Renal pelvis (tissue), 1 donor: ENCODE measurements at regions not wholly inside any gene's neighbourhood (a gene's known extent, or its start where the extent isn't known, plus 50 kb on each side); places are given as distances from the start of the nearest gene placed in this dataset.

Experiments
- DNase-seq: peaks from one replicate; pipeline ENCODE4 v3.0.0-alpha.2; 2013

DNA sequence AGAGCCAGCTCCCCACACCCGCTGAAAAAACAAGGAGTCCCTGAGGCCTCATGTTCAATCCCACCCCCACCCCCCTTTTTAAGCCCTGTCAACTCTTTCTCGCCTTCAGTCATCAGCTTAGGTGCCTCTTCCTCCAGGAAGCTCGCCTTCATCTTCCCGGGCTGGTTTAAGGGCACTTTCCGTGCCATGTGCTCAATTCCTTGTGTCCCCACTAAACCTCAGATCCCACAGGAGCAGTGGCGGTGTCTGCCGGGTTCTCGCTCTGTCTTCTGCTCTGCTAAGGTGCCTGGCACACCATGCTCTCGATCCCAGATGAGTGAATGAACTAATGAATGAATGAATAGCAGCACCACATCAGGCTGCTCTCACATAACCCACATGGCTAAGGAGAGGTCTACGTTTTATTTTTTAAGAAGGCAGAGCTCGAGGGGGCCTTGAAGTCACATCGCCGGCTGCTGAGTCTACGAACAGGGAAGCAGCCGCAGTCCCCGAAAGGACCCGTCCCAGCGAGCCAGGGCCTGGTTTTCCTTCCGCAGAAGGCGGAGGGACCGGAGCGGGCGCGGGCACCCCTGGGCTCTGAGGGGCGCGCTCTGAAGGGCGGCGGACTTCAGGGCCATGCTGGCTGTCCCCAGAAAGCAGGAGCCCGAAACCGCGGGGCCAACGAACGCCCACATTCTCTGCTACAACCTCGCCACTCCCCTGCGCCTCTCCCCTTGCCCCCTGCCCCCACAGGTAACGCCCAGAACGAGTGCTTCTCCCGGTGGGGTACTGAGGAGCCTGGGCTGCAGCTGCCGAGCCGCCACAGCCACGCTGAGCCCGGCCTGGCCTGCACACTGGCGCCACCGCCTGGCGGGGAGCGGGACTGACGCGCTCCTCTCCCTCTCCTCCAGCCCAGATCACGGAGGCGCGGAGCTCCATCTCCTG, 73.4 kb upstream of the KCNMA1 start:
- DNase-seq, result peak; percentile 38

DNA sequence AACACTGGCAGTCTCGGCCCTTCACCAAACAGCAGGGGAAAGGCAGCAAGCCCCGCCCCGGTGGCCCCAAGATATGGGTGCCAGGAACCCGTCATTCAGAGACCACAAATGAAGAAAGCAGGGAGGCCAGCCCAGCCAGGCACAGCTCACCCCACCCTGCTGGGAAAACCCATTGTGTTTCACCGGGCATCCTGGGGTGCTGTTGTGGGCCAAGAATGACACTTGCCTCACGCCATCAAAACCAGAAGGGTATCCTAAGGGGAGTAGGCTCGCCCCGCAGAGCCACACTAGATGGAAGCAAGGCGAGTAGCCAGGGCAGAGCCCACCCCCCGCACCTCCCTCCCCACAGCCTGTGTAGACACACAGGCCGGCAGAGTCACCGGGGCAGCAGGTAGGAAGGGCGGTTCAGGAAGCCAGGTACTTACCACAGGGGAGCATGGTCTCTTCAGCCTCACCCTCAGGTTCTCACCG, 72.5 kb upstream of the KCNMA1 start:
- no peak for DNase-seq

GRCh38 chr10:77707570-77707969, 70.0 kb upstream of the KCNMA1 start:
- DNase-seq, result no peak

DNA sequence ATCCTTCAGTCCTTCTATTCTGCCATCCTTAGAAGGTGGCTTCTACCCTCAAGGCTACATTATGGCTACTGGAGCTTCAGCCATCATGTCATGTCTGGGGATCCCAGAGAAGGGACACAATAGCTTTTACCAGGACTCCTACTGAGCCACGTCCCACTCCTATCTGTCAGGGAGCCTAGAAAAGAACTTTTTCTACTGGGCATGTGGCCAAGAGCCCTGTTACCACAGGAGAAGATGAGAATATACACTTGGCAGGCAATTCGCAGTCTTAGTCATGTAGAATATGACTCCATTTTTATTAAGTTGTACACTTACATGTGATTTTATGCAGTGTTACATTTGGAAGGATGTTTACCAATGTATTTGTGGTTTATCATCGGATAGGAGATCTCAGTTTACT, 64.6 kb upstream of the KCNMA1 start:
- DNase-seq, result no peak

DNA sequence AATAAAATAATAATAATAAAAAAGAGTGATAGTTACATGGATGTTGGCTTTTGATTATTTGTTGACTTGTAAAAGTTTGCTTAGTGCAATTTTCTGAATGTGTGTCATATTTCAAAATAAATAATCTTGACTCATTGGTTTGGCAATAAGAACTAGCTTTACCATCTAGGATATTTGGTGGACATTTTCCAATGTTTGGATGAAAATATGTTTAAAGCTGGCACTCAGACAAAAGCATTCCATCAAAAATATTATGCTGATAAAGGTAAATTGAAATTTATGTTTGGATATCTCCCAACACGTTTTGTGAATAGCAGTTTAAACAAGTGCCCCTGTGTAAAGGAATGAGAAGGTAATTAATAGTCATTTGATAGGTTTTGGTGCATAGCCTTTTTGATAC, 62.5 kb upstream of the KCNMA1 start:
- no peak for DNase-seq

DNA sequence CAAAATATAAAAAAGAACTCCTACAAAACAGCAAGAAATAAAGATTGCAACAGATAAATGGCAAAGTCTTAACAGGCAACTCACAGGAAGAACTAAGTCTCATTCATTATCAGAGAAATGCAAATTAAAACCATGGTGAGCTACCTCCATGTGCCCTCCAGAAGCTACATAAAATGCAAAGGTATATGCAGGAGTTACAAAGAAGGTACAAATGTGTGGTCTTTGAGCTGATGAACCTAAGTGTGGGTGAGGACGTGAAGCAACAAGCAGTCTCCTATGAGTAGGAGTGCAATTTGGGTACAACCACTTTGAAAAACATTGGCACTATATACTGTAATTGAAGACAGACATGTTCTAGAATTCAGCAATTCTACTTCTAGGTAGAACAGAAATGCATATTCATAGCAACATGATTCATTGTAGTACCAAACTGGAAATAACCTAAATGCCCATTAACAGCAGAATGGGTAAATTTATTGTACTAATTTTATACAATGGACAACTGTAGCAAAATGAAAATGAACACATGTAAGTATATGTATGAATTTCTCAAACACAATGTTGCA, 61.6 kb upstream of the KCNMA1 start:
- DNase-seq, result no peak

- DNase-seq, result no peak
These were observed 60.8 kb upstream of the KCNMA1 start for GRCh38 chr10:77698267-77698931.

GRCh38 chr10:77696584-77696983, 59.0 kb upstream of the KCNMA1 start:
- DNase-seq, result no peak

- no peak for DNase-seq
These were observed 57.6 kb upstream of the KCNMA1 start for GRCh38 chr10:77695186-77695585.

DNA sequence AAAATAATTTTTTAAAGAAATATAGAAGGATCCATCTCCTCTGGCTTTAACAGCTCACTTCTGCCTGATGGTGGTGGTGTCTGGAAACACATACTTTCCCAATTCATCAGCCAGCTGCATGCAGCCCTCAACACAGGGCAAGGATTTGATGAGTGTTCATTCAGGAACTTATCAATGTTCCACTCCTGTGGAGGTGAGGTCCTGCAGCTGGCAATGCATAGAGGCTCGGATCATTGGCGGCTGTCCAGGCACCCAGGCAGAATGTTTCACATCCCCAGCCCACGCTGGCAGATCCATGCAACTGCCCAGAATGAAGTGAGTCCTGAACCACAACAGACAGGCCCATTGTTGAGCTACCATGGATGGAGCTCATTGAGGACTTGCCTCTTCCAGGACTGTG, 55.2 kb upstream of the KCNMA1 start:
- DNase-seq, result no peak

- DNase-seq, result no peak
These were observed 51.7 kb upstream of the KCNMA1 start for GRCh38 chr10:77689339-77689738.

DNA sequence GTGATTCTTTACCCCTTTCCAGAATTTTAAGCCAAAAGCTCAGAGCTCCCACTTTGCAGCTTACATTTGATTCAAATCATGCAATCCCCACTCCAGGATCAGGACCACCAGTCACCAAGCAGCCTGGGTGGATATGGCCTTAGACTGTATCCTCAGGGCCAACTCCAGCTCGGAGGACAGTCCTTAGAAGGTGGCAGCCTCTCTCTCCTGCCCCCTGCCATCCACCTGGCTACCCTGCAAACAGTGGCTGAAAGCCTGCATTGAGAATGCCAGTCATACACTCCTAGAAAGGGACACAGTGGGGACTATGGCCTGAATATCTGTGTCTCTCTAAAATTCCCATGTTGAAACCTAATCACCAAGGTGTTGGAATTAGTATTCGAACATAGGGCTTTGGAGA, 50.0 kb upstream of the KCNMA1 start:
- DNase-seq, result no peak
